ENCODE measurements at regions not wholly inside any gene's neighbourhood (a gene's known extent, or its start where the extent isn't known, plus 50 kb on each side); places are given as distances from the start of the nearest gene placed in this dataset.

GRCh38 chr21:43317959-43318358 lies 109.0 kb downstream of the SIK1 start:
- no peak overlapping the region for H3K4me3 ChIP-seq (ENCODE audit: control insufficient read depth, low read depth, low read length)
- TF ChIP-seq CTCF (conservative IDR thresholded peaks at IDR 0.05; ENCODE audit: control insufficient read depth, insufficient read depth, low read depth, low read length): no peak
- DNase-seq (ENCODE audit: low read depth): no peak

GRCh38 chr21:43317254-43317748 lies 109.6 kb downstream of the SIK1 start:
- no peak overlapping the region for H3K4me3 ChIP-seq (ENCODE audit: control insufficient read depth, low read depth, low read length)
- no peak for TF ChIP-seq CTCF (conservative IDR thresholded peaks at IDR 0.05; ENCODE audit: control insufficient read depth, insufficient read depth, low read depth, low read length)

GRCh38 chr21:43316156-43316845 lies 110.6 kb downstream of the SIK1 start:
- no peak for TF ChIP-seq CTCF (conservative IDR thresholded peaks at IDR 0.05; ENCODE audit: control insufficient read depth, insufficient read depth, low read depth, low read length)

More at GRCh38 chr21:43317254-43317748, 109.6 kb downstream of the SIK1 start:
- no peak for DNase-seq (ENCODE audit: low read depth)

GRCh38 chr21:43315244-43316137 lies 111.4 kb downstream of the SIK1 start:
- DNase-seq (ENCODE audit: low read depth): no peak
- no peak overlapping the region for H3K4me3 ChIP-seq (ENCODE audit: control insufficient read depth, low read depth, low read length)
- peak; percentile 6 for TF ChIP-seq CTCF (conservative IDR thresholded peaks at IDR 0.05; ENCODE audit: control insufficient read depth, insufficient read depth, low read depth, low read length)

More at GRCh38 chr21:43316156-43316845, 110.6 kb downstream of the SIK1 start:
- no peak for DNase-seq (ENCODE audit: low read depth)
- H3K4me3 ChIP-seq (ENCODE audit: control insufficient read depth, low read depth, low read length): no peak overlapping the region

GRCh38 chr21:43313939-43314405 lies 113.0 kb downstream of the SIK1 start:
- TF ChIP-seq CTCF (conservative IDR thresholded peaks at IDR 0.05; ENCODE audit: control insufficient read depth, insufficient read depth, low read depth, low read length): no peak
- DNase-seq (ENCODE audit: low read depth): no peak
- no peak overlapping the region for H3K4me3 ChIP-seq (ENCODE audit: control insufficient read depth, low read depth, low read length)

GRCh38 chr21:43313221-43313938 lies 113.6 kb downstream of the SIK1 start:
- no peak overlapping the region for H3K4me3 ChIP-seq (ENCODE audit: control insufficient read depth, low read depth, low read length)
- no peak for DNase-seq (ENCODE audit: low read depth)
- no peak for TF ChIP-seq CTCF (conservative IDR thresholded peaks at IDR 0.05; ENCODE audit: control insufficient read depth, insufficient read depth, low read depth, low read length)
